NCI-H748 treated with DMSO at 0.1 percent for 48 hours (cell line): ENCODE measurements at regions not wholly inside any gene's neighbourhood (a gene's known extent, or its start where the extent isn't known, plus 50 kb on each side); places are given as distances from the start of the nearest gene placed in this dataset.

ENCODE experiments used
- DNase-seq: peaks from one replicate; lab custom pipeline; 2025; lab: John Stamatoyannopoulos, UW

DNA sequence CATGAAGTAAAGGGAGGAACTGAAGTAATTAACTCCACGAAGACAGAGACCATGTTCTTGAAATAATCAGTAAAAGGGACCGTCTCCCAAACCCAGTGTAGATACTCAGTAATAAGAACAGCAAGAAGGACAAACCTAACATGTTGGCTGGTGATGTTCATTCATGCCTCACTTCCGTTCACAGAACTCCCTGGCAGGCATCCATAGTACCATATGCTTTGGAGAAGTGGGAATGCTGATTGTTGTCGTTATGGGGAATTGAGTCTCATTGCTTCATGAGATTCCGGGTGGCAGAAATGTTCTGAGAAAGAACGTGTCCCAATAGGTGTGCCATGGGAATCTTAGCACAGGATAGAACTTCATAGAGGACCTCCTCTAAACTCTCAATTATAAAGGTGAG, 452.3 kb downstream of the ZSWIM6 start:
- DNase-seq: no peak

DNA sequence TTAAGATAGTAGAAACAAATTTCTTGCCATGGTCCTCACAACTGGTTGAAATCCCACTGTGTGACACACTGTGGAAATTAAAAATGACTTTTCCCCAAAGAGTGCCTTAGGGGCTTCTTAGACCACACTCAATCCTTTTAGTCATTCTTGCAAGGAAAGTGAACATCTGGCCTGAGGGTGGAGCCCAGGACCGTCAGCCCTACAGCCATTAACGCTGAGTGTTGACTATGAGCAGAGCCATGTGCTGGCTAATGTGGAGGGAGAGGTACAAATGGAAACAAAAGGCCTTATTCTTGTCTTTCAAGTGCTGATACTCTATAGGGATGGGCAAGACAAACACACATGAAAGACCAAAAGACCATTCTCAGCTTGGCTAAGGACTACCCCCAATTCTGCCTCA, 456.5 kb downstream of the ZSWIM6 start:
- no peak for DNase-seq

- no peak for DNase-seq
Measured at GRCh38 chr5:61790007-61790406, 457.9 kb downstream of the ZSWIM6 start.

GRCh38 chr5:61790678-61791077, 458.6 kb downstream of the ZSWIM6 start:
- DNase-seq: no peak

GRCh38 chr5:61796773-61797172, 464.7 kb downstream of the ZSWIM6 start:
- DNase-seq: no peak

DNA sequence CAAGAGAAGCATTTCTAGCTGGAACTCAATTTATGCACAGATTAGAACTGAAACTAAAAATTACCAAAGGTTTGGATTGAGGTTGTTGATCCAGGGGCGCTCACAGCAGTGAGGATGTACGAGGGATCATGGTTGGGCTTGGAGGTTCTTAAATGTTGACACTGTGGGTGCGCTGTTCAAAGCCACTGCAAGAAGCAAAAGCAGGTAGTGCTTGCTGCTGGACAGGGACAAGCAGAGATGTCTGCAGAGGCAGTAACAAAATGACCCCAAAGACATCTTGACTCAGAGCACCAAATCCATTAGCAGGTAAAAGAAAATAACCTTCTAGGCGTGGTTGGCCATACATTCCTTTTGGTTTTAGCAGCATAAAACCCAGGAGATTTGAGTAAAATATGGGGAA, 468.4 kb downstream of the ZSWIM6 start:
- DNase-seq: no peak

DNA sequence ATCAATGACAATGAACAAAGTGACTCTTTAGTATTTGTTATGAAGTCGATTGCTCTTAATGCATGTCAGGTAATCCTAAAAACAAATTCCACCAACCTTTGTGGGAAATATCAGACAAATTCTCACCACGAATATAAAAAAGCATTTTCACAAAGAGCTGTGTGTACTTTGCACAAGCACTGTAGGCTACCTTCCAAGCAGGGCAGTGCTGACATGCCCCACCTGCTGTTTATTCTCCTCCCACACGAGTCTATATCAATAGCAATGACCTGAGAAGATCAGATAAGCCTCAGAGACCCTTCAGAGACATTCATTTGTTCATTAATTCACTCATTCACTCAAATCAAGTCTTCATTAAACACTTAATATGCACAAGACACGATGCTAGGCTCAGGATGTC, 469.1 kb downstream of the ZSWIM6 start:
- no peak for DNase-seq

DNA sequence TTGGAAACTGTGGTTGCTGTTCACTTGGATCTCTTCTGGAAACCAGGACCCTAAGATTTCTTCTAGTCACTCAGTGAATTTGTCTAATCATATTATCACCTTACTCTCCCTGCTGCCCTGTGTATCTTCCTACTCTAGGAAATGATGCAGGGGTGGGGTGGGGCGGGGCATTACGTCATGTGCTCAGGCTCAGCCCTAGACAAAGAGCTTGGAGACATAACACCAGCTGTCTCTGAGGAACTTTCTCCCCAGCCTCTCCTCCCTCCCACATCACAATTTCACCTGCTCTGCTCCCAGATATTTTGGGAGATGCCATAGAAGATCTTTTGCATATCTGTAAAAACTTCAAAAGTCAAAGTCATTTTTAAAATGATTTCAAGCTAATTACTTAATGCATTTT, 470.4 kb downstream of the ZSWIM6 start:
- DNase-seq: no peak

- DNase-seq: no peak
Measured at GRCh38 chr5:61805101-61805500, 473.0 kb downstream of the ZSWIM6 start.

GRCh38 chr5:61806491-61807020, 474.5 kb downstream of the ZSWIM6 start:
- DNase-seq: no peak

GRCh38 chr5:61808091-61808490, 476.0 kb downstream of the ZSWIM6 start:
- no peak for DNase-seq

- no peak for DNase-seq
Measured at GRCh38 chr5:61808909-61809308, 476.9 kb downstream of the ZSWIM6 start.

DNA sequence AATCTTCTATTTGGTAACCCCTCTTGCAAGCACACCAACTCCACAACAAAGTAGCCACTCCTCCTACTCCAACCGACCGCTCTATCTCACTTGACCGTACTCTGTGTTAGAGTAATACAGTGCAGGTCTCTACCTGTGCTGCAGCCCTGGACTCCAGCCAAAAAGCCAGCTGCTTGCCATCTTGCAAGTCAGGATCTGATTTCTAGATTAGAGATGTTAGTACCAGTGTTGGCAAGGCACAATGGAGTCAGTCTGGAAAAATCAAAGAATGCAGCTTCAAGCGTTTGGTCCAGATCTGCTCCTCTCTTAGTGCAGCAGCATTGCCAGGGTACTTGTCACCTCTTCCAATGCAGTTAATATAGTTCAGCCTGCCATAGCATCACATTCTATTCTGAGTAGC, 477.6 kb downstream of the ZSWIM6 start:
- DNase-seq: no peak

GRCh38 chr5:61811052-61811451, 479.0 kb downstream of the ZSWIM6 start:
- no peak for DNase-seq

DNA sequence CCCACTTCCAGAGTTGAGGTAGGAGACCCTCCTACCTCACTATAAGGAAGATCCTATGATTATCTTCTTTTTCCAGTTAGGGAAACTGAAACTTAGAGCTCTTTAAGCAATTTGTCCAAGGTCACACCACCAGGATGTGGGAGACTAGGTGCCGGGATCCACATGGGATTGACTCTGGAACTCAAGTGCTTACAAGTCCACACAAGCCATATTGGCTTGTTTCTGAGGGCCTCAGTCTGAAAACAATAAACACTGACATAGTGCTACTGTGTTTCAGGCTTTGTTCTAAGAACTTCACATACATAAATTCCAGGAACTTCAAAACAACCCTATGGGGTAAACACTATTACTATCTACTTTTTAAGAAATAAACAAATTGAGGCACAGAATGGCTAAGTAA, 481.3 kb downstream of the ZSWIM6 start:
- DNase-seq: no peak

GRCh38 chr5:61815339-61815738, 483.3 kb downstream of the ZSWIM6 start:
- no peak for DNase-seq

GRCh38 chr5:61816146-61816545, 484.1 kb downstream of the ZSWIM6 start:
- no peak for DNase-seq

DNA sequence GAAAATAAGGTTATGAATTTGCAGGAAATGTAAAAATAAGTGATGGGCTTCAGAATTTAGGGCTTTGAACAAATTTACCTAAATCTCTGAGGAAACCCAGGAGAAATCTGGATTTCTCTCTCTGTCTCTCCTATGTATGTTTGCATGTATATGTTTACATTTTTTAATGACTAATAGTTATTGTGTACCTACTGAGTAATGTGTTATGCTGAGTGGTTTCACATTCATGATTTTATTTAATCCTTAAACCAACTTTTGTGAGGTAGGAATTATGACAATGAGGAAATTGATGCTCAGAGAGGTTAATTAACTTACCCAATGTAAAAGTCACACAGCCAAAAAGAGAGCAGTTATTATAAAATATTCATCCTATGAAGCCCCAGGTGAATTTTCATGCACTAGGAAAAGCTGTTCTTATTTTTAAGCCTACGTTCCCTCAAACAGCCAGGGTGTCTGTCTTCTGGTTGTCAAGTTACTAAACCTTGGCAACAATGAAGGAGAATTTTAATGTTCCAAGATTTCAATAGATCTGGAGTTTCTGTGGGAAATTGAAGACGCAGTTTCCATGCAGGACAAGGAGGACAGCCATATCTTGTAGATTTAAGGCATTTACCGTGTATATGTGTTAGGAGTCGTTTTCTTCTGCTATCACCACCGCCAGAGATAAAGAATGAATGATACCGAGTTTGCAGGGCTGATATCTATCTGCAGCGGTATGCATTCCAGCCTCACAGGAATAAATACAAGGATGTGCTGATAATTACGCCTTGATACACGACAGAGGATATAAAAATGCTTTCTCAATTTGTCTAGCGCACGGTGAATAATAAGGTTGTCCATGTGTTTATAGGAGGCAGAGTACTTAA, 484.8 kb downstream of the ZSWIM6 start:
- no peak for DNase-seq

- peak; percentile 6 for DNase-seq
Measured at GRCh38 chr5:61817472-61818326, 485.6 kb downstream of the ZSWIM6 start.

DNA sequence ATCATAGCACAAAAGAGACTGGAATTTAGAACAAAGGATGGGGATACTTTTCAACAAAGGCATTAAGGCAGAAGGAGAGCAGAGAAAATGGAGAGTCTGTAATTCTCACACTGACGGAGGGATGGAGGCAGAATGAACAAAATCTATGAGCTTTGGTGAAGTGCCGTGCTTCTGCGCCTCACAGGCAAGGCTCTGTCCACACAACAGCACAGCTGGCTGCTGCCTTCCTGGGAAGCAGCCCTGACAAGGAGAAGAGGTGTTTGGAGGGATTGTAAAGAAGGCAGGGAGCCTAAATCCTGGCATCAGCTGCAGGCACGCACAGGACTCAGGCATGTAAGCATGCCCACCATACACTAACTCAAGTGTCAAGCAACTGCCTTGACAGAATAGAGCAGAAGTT, 485.2 kb upstream of the KIF2A start:
- DNase-seq: no peak

- DNase-seq: no peak
Measured at GRCh38 chr5:61821561-61821960, 484.4 kb upstream of the KIF2A start.

GRCh38 chr5:61822584-61822983, 483.4 kb upstream of the KIF2A start:
- no peak for DNase-seq

DNA sequence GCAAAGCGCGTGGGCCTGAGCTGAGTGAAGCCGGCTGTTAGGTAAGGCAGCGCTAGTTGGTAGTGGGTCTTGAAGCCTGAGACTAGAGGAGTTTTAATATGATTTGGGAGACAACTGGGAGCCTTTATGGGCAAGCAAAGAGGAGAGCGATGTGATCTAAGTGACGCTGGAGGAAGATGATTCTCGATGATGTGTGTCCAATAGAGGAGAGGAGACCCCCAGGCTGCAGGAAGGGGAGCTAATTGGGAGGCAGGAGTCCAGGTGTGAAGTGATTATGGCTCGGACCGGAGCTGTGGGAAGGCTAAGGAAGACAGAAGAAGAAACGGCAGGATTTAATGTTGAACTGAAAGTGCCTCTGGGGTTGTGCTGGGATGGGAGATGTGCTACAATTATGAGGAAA, 482.9 kb upstream of the KIF2A start:
- DNase-seq: no peak
